Progenitor cell of endocrine pancreas (in vitro differentiated cells): ENCODE measurements at regions not wholly inside any gene's neighbourhood (a gene's known extent, or its start where the extent isn't known, plus 50 kb on each side); places are given as distances from the start of the nearest gene placed in this dataset.

ENCODE experiments used
- DNase-seq: peaks from one replicate; pipeline ENCODE4 v3.0.0; 2021; ENCODE audit warnings: low spot score; ENCODE audit not compliant: unreplicated experiment
- H3K27ac Mint-ChIP-seq: 2 replicates; pipeline ENCODE4 v1.8.0; 2021; ENCODE audit warnings: mild to moderate bottlenecking, moderate library complexity, mixed read lengths
- H3K27me3 Mint-ChIP-seq: 2 replicates; pipeline ENCODE4 v1.8.0; 2021; ENCODE audit warnings: mixed read lengths
- H3K36me3 Mint-ChIP-seq: 2 replicates; pipeline ENCODE4 v1.8.0; 2022; ENCODE audit warnings: mixed read lengths; ENCODE audit not compliant: insufficient read depth
- H3K4me1 Mint-ChIP-seq: 2 replicates; pipeline ENCODE4 v1.8.0; 2021; ENCODE audit warnings: low read depth, mixed read lengths
- H3K4me3 Mint-ChIP-seq: 2 replicates; pipeline ENCODE4 v1.8.0; 2021; ENCODE audit warnings: low read depth, mild to moderate bottlenecking, moderate library complexity, mixed read lengths
- H3K9me3 Mint-ChIP-seq: 2 replicates; pipeline ENCODE4 v1.8.0; 2021; ENCODE audit warnings: low read depth, mixed read lengths
- CTCF ChIP-seq: fragments of 200-600 bp; sonication (generic); IDR thresholded peaks from one replicate; pipeline ENCODE4 v1.5.0; 2021; ENCODE audit warnings: antibody characterized with exemption, mild to moderate bottlenecking; ENCODE audit not compliant: unreplicated experiment

- no peaks in the 10 kb centered on the region for H3K36me3 Mint-ChIP-seq
- no peak overlapping the region for H3K27ac Mint-ChIP-seq
- H3K27me3 Mint-ChIP-seq = no peaks in the 10 kb centered on the region
- H3K9me3 Mint-ChIP-seq = no peaks in the 10 kb centered on the region
- no peaks in the 10 kb centered on the region for H3K4me1 Mint-ChIP-seq
- TF ChIP-seq CTCF = no peak
- DNase-seq = no peak
- H3K4me3 Mint-ChIP-seq = no peak overlapping the region
Observed at GRCh38 chr15:95816591-95816990, 513.9 kb upstream of the NR2F2 start.

DNA sequence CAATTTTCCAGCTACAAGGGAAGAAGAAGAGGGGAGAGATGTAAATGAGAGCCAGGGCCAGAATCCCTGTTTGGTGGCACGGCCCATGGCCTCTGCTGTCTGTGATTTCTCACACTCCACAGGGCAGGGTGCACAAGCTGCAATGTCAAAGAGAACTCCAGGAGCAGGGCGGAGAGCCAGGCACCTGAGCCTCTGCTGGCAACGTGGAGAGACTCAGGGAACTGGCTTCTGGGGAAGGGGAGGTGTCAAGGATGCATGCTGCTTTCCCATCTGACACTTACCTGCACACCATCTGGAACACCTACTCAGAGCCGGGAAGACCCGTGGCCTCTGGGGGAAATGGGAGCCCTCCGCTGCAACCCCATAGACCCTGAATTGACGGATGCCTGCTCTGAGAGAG, 507.5 kb upstream of the NR2F2 start:
- Mint-ChIP-seq H3K27ac (no peak overlapping the region), H3K36me3 (no peaks in the 10 kb centered on the region), H3K9me3 (no peaks in the 10 kb centered on the region), H3K27me3 (no peaks in the 10 kb centered on the region), H3K4me3 (no peak overlapping the region), H3K4me1 (peaks cover 11% of the 10 kb centered on the region)
- no peak for TF ChIP-seq CTCF
- no peak for DNase-seq

DNA sequence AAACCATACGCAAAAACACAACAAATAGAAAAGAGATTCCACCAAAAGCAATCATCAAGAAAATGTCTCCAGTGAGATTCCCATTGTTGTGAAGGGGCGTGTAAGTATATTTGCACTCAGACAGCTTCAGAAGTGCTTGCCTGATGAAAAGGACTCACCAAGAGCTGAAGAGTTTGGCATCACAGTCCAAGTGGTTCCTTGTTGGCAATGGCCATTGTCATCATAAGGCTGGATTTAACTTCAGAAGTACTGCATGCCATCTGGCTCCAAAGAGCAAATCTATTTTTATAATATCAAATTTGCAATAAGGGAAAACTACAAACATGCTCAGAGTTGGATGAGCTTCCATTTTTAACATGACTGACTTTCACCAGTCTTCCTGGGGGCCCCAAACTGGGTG, 505.3 kb upstream of the NR2F2 start:
- Mint-ChIP-seq H3K36me3 (no peaks in the 10 kb centered on the region), H3K27me3 (no peaks in the 10 kb centered on the region), H3K9me3 (no peaks in the 10 kb centered on the region), H3K4me3 (no peak overlapping the region), H3K4me1 (peaks cover 11% of the 10 kb centered on the region), H3K27ac (no peak overlapping the region)
- DNase-seq = no peak
- no peak for TF ChIP-seq CTCF

DNA sequence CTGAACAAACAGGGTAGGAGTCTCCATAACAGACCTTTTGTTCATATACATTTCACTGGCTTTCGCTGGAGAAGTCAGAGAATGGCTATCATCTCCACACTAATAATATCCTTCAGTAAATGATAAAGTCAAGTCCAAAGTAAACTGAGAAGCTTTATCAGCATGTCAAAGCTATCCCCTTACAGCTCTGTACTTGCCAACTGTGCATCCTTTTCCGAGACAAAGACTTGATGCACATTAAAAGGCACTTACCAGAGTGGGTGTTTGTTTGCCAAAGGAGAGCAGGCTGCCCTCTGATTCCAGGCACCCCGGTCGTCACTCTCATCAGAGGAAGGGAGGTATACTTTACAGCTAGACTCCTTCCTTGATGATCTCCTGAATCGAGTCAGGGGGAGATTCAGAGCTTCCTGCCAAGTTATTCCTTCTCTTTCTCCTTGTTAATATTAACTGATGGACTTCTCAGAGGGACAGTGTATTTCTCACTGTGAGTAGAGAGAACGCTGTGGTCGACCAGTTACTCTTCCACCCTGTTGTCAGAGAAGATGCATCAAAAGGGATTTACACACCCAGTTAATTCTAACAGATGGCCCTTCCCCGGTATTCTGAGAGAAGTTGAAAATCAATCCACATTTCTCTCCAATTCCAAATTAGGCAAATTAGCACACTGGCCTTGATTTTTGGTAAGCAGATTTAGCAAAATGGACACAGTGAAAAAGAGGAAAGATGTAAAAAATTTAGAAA, 504.7 kb upstream of the NR2F2 start:
- Mint-ChIP-seq H3K4me3 (no peak overlapping the region), H3K9me3 (no peaks in the 10 kb centered on the region), H3K27me3 (no peaks in the 10 kb centered on the region), H3K36me3 (no peaks in the 10 kb centered on the region), H3K27ac (peak overlapping the region; percentile 54), H3K4me1 (peaks cover 11% of the 10 kb centered on the region)
- no peak for TF ChIP-seq CTCF
- DNase-seq = no peak

GRCh38 chr15:95826412-95827195, 503.9 kb upstream of the NR2F2 start:
- no peak for DNase-seq
- H3K4me3 Mint-ChIP-seq = no peak overlapping the region

More at GRCh38 chr15:95826412-95827195, 503.9 kb upstream of the NR2F2 start:
- Mint-ChIP-seq H3K9me3 (no peaks in the 10 kb centered on the region), H3K27ac (no peak overlapping the region), H3K4me1 (peaks cover 11% of the 10 kb centered on the region), H3K36me3 (no peaks in the 10 kb centered on the region), H3K27me3 (no peaks in the 10 kb centered on the region)
- TF ChIP-seq CTCF = peak; percentile 39
